Activated CD4-positive, alpha-beta T cell treated with anti-CD3 and anti-CD28 coated beads, Interleukin-10, Interleukin-2, amounts not matched to agents 100 ng/mL and 50 ng/mL, durations not matched to agents 16 hours and 8 hours (primary cell): ENCODE measurements at regions not wholly inside any gene's neighbourhood (a gene's known extent, or its start where the extent isn't known, plus 50 kb on each side); places are given as distances from the start of the nearest gene placed in this dataset.

Experiments used
- DNase-seq: peaks from one replicate; pipeline ENCODE4 v3.0.0-alpha.2; 2020

- no peak for DNase-seq
Measured at GRCh38 chr20:52775786-52776185, 196.4 kb upstream of the TSHZ2 start.

GRCh38 chr20:52768694-52769093 lies 203.5 kb upstream of the TSHZ2 start:
- no peak for DNase-seq

- no peak for DNase-seq
Measured at GRCh38 chr20:52766645-52767435, 205.3 kb upstream of the TSHZ2 start.

GRCh38 chr20:52763321-52763853 lies 208.8 kb upstream of the TSHZ2 start:
- no peak for DNase-seq

GRCh38 chr20:52761867-52762266 lies 210.3 kb upstream of the TSHZ2 start:
- no peak for DNase-seq

GRCh38 chr20:52760791-52761190 lies 211.4 kb upstream of the TSHZ2 start:
- DNase-seq, result no peak

- DNase-seq, result no peak
Measured at GRCh38 chr20:52757411-52757810, 214.7 kb upstream of the TSHZ2 start.

- no peak for DNase-seq
Measured at GRCh38 chr20:52755744-52756143, 216.4 kb upstream of the TSHZ2 start.

- DNase-seq, result no peak
Measured at GRCh38 chr20:52754366-52754765, 217.8 kb upstream of the TSHZ2 start.

- DNase-seq, result no peak
Measured at GRCh38 chr20:52752023-52752422, 220.1 kb upstream of the TSHZ2 start.

- DNase-seq, result no peak
Measured at GRCh38 chr20:52751571-52751970, 220.6 kb upstream of the TSHZ2 start.

GRCh38 chr20:52749938-52750337 lies 222.2 kb upstream of the TSHZ2 start:
- no peak for DNase-seq

- DNase-seq, result no peak
Measured at GRCh38 chr20:52748990-52749389, 223.2 kb upstream of the TSHZ2 start.

GRCh38 chr20:52748285-52748932 lies 223.7 kb upstream of the TSHZ2 start:
- no peak for DNase-seq

GRCh38 chr20:52747845-52748284 lies 224.3 kb upstream of the TSHZ2 start:
- DNase-seq, result no peak

GRCh38 chr20:52746770-52747169 lies 225.4 kb upstream of the TSHZ2 start:
- no peak for DNase-seq

- DNase-seq, result no peak
Measured at GRCh38 chr20:52746190-52746589, 226.0 kb upstream of the TSHZ2 start.

GRCh38 chr20:52744441-52744840 lies 227.7 kb upstream of the TSHZ2 start:
- DNase-seq, result no peak

- DNase-seq, result no peak
Measured at GRCh38 chr20:52738081-52738480, 234.1 kb upstream of the TSHZ2 start.

GRCh38 chr20:52736507-52736906 lies 235.7 kb upstream of the TSHZ2 start:
- DNase-seq, result no peak

- DNase-seq, result no peak
Measured at GRCh38 chr20:52731093-52731492, 241.1 kb upstream of the TSHZ2 start.

GRCh38 chr20:52727740-52728456 lies 244.3 kb upstream of the TSHZ2 start:
- DNase-seq, result no peak

GRCh38 chr20:52724541-52724940 lies 247.6 kb upstream of the TSHZ2 start:
- DNase-seq, result no peak
